CD4-positive, alpha-beta T cell treated with Interleukin-17A for 4 hours (primary cell): ENCODE measurements at regions not wholly inside any gene's neighbourhood (a gene's known extent, or its start where the extent isn't known, plus 50 kb on each side); places are given as distances from the start of the nearest gene placed in this dataset.

Experiments used
- DNase-seq: peaks from one replicate; pipeline ENCODE4 v3.0.0-alpha.2; 2020; ENCODE audit warnings: mixed read lengths

- DNase-seq, result no peak
Measured at GRCh38 chr4:112896609-112897190, 152.8 kb upstream of the ANK2 start.

- DNase-seq, result no peak
Measured at GRCh38 chr4:112897543-112897942, 151.9 kb upstream of the ANK2 start.

- no peak for DNase-seq
Measured at GRCh38 chr4:112898357-112899141, 150.9 kb upstream of the ANK2 start.

- DNase-seq, result no peak
Measured at GRCh38 chr4:112900416-112900815, 149.0 kb upstream of the ANK2 start.

- DNase-seq, result no peak
Measured at GRCh38 chr4:112901962-112902411, 147.5 kb upstream of the ANK2 start.

- DNase-seq, result no peak
Measured at GRCh38 chr4:112905728-112906127, 143.7 kb upstream of the ANK2 start.

- no peak for DNase-seq
Measured at GRCh38 chr4:112908511-112908910, 140.9 kb upstream of the ANK2 start.

- no peak for DNase-seq
Measured at GRCh38 chr4:112910109-112910736, 139.2 kb upstream of the ANK2 start.

GRCh38 chr4:112916868-112917267, 132.6 kb upstream of the ANK2 start:
- DNase-seq, result no peak

GRCh38 chr4:112923516-112923915, 125.9 kb upstream of the ANK2 start:
- no peak for DNase-seq

GRCh38 chr4:112926819-112927218, 122.6 kb upstream of the ANK2 start:
- DNase-seq, result no peak

- no peak for DNase-seq
Measured at GRCh38 chr4:112927544-112927943, 121.9 kb upstream of the ANK2 start.

GRCh38 chr4:112931001-112931400, 118.5 kb upstream of the ANK2 start:
- no peak for DNase-seq

GRCh38 chr4:112933790-112934189, 115.7 kb upstream of the ANK2 start:
- DNase-seq, result no peak

- no peak for DNase-seq
Measured at GRCh38 chr4:112938461-112939058, 110.9 kb upstream of the ANK2 start.

GRCh38 chr4:112939901-112940300, 109.6 kb upstream of the ANK2 start:
- no peak for DNase-seq

- DNase-seq, result no peak
Measured at GRCh38 chr4:112940336-112940735, 109.1 kb upstream of the ANK2 start.

GRCh38 chr4:112942077-112942476, 107.4 kb upstream of the ANK2 start:
- no peak for DNase-seq

GRCh38 chr4:112942997-112943396, 106.5 kb upstream of the ANK2 start:
- DNase-seq, result no peak

GRCh38 chr4:112944006-112944405, 105.4 kb upstream of the ANK2 start:
- no peak for DNase-seq

- DNase-seq, result no peak
Measured at GRCh38 chr4:112946127-112946526, 103.3 kb upstream of the ANK2 start.

- no peak for DNase-seq
Measured at GRCh38 chr4:112947616-112948015, 101.8 kb upstream of the ANK2 start.
